ENCODE measurements at regions not wholly inside any gene's neighbourhood (a gene's known extent, or its start where the extent isn't known, plus 50 kb on each side); places are given as distances from the start of the nearest gene placed in this dataset.

DNA sequence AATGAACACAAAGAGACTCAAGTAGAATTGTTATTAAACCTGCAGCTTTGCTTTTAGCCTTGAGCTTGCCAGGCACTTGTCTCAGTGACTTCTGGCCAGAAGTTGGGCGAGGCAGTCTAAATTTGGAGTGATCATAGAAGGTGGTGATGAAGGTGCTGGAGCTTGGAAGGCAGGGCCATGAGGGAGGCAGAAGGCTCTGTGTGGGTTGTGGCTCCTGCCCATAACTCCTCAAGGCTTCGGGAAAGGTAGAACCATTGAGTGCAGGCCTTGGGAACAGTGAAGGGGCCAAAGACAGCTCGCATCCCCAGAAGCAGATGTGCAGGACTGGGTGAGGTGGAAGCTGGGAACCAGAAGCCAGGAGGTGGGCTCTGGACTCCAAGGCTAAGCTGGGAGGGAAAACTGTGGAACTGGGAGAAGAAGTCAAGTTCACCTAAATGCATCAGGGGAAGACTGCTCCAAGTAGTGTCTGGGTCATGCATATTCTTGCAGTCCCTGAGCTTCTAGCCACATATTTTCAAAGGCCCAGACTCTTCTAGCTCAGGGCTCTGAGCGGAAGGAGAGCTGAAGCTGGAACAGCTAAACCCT lies 111.1 kb upstream of the HABP2 start:
- no peak for DNase-seq

DNA sequence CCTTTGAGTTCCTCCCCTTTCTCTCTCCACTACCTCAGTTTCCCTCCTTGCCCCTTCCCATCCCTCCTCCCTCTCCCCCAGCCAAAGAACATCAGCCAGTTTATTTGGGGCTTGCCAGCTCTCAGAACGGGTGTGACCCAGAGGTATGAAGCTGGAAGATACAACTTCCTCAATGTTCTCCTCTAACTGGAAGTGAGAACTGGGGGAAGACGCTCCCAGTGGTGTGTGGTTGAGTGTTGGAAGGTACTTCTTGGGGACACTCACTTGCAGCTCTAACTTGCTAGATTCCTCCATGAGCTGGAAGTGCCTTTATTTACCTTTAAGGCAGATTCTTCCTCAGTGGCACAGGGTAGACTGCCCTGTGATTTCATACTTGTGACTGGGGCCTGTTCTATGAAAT lies 110.5 kb upstream of the HABP2 start:
- DNase-seq, result no peak

DNA sequence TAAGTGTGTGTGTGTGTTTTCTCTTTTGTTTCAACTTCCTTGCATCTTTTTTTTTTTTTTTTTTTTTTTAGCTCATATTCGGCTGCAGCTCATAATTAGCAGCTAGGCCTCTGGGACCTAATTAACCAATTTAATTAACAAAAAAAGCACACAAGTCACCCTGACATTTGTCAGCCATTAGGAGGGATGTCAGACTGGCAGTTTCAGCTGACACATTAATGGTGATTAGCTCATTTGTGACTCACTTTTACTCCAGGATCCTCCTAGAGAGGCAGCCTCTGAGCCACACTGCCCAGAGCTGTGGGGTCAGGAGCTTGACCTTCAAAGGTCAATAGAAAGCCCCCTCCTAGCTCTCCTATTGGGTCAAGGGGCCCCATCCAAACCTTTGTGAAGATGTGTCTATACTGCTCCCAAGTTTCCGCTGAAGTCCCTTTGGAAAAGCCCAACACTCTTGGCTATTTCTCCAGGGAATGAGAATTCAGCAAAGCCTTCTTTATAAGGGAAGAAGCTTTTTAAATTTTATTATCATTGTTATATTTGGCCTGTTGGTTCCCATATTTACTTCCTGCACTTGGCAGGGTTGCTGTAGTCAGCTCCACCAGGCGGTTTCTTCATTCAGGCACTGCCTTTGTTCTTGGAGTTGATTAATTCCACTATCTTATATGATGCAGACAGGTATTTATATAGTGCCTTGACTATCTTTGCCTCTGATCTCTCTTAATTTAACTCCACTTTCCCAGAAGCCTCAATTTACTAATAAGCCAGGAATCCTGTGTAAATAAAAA lies 109.5 kb upstream of the HABP2 start:
- no peak for DNase-seq

DNA sequence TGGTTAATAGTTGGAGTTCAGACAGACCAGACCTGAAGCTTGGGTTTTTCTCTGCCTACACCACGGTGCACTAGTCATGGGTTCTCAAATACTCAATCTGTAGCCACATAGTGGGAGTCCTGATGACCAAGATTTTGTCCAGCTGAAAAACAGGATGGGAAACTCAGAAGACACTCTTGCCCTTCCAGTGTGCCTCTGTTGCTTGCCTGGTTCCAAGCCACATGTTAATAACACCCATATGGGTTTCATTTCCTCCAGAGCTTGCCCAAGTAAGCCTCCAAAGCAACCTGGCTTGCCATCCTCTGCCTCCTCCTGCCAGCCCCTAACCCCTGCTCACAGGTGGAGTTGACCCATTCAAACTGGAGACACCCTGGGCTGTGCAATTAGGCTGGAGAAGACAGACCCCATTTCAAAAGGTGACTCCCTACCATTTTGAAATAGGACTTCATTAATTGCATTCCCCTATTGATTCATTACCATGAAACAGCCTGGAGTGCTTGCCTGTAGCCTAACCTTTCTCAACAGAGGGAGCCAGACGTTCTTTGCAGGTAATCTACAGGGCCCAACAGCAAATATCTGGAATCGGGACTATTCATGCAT lies 108.0 kb upstream of the HABP2 start:
- DNase-seq, result no peak

DNA sequence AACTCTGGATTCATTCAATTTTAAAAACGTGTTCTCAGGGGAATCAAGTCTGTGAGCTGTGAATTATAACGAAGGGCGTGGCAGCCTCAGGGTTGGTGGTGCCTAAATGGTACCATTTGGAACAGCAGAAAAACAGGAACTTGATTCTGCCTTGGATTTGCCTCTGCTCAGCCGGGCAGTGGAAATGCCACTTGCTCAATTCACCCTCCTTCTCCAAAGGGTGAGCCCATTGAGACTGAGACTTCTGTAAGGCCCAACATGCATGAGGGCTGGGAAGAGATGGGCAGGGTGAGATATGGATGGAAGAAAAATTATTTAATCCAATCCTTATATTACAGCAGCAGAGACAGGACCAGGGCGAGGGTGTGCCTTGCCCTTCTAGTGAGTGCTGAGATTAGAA lies 107.1 kb upstream of the HABP2 start:
- no peak for DNase-seq

DNA sequence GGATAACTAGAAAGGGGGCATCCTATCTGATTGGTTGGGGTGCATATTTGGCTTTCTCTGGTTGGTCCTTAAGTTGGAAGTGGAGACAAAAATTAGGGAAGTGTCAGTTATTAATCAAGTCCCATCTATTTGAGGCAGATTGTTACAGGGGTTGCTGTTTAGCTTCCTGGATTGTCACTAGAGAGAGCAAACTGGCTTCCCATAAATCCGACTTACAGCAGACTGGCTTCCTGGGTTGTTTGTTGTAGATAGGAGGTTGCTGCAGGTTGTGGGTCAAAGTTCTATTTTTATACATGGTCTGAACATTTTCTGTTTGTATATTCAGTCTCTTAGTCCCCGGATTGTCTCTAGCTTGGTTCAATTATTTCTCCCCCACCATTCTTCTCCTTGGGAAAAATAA lies 106.1 kb upstream of the HABP2 start:
- no peak for DNase-seq

DNA sequence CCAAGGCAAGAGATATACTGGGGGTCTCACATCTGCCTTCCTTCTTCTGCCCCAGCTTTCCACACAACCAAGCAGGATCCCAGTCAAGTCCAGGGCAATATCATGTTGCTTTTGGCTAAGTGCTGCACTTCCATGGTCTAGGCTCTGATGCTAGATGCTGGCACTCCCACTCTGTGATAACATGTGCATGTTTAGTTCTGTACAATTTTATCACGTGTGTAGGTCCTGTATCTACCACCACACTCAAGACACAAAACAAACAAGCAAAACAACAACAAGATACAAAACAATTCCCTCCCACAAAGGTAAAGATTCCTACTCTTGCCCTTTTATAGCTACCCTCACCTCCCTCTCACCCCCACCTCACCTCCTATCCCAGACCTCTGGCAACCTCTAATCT lies 105.6 kb upstream of the HABP2 start:
- no peak for DNase-seq

DNA sequence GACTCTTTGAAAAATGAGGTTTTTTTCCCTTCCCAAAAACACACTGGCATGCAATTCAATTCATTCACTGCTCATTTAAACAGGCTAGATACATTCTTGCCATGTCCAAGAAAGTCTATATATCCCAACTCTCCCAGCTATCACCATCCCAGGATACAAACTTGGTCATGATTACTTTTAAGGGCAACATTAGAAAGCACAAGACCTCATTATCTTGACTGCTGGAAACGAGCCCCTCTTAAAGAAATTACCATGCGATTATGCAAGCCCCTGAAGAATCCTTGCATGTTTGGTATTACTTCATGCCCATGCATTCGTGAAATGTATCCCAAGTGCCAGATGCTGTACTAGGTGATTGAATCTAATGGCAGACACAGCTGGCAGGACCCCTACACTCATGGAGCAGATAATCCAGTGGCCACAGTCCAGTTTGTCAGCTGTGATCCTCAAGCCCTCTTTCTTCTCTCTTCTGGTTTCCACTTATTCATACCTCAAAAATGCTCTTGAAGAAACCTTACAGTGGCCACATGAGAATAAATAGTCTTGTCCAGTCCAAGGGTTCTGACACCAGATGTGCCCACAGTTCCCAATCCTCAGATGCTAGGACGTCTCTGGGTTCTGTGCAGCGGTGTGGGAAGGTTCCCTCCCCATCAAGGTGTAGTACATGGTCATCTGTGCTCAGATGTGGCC lies 103.7 kb upstream of the HABP2 start:
- no peak for DNase-seq

DNA sequence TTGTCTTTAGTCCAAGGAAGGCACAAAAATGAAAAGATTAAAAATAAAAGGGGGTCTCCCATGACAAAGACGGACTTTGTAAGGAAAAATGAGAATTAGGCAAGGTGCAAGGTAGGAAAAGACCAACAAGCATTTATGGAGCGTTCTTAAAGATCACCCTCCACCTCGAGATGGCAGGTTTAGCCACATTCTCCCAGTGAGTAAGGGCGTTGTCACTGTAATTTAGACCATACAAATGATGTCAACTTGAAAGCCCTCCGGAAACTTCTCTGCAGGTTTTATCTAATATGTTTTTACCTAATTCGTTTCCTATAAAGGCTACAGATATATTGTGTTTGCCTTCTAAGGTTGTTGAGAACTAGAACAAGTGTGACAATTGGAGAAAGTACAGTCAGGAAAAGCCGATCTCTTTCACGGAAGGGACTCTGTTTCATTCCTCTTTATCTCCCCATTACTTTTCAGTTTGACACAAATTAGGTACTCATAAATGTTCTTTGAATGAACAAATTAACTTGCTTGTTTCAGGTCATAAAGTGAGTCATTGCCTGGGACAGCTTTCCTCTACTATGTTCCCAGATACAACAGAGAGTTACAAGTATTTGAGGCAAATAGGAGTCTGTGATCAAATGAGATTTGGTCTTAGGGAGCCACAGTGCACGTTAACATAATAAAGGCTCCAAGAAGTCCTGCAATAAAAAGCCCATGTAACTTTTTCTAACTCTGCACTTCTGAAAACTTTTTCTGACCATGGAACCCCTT lies 102.6 kb upstream of the HABP2 start:
- no peak for DNase-seq

DNA sequence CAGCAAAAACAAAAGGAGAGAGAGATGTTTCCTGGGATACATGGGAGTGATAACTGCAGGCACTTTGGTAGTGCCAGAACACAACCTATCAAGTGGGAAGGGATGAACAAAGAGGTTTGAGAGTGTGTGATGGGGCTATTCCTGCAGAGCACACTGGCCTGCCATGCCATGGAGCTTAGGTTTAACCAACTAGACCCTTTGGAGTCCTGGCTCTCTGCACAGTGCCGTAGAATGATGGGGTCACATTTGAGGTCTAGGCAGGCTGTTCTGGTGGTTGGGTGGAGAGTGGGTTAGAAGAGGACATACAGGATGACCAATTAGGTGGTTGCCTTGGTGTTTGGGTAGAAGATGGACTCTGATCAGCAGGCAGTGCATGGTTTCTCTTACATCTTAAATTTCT lies 101.9 kb upstream of the HABP2 start:
- DNase-seq, result no peak

DNA sequence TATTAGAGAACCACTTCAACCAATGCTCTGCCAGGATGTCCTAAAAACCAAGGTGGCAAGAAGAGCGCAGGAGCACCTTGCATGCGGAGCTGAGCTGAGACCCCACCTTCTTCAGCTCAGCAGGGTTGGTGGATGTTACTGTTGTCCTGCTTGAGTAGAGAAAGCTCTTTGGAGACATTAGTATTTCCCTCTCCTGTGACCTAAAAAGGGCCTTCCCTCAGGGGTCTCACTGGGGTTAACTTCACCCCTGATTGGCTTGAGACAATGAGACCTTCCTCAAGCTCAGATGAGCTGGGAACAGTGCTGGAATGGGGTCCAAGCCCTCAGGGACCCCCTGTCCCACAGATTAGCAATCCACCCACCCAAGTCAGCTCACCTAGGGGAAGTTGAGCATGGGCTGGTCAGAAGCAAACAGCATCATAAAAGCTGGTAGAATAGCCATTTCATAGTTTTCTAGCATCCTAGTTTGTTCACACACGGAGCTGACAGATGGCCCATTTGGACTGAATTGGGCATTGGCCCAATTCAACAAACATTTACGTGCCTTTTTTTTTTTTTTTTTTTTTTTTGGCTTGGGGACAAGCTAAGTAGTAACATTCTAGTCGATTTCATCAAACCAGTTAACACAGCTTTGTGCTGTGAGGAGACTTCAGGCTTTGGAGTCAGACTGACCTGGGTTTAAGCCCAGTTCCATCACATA lies 100.6 kb upstream of the HABP2 start:
- DNase-seq, result no peak

DNA sequence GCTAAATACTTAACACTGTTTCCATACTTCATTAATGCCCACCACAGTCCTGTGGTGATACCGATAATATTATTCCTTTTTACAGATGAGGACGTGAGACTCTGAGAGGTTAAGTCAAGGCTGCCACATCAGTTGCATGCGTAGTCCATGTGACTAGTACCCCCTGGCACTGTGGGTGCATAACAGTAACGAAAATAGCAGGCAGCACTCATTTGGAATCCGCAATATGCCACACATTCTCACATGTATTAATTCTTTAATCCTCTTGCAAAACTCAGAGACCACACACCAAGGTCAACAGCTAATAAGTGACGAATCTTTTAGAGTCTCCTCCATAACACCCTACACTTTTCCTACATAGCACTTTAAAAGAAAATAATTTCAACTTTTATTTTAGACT lies 99.5 kb upstream of the HABP2 start:
- DNase-seq, result no peak

DNA sequence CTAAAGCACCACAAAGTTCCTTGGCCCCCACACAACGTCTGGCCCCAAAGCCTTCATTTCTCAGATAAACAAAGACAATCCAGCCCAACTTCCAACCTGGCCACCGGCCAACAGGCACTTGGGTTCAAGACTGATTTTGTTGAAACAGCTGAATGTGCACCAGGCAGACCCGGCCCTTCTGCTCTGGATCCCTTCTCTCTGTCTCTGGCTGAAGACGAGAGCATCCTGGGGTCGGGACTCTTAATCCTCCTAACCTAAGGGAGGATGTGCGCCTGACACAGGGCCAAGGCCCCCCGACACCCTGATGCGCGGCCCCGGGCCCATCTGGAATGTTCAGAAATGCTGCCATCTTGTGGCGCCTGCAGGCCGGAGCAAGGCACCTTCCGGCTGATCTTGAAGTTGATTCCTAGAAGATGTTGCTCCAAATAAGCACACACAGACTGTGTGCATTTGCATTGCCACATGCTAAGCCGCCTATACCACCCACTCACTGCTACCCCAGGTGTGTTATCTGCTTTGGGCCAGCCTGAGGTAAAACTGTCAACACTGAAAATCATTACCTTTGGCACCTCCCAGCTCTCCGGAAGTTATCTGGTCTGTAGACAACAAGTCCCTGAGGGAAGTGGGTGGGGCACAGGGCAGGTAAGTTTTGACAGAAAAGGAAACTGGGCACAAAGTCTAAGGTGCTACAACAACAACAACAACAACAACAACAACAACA lies 98.4 kb upstream of the HABP2 start:
- peak; percentile 27 for DNase-seq

DNA sequence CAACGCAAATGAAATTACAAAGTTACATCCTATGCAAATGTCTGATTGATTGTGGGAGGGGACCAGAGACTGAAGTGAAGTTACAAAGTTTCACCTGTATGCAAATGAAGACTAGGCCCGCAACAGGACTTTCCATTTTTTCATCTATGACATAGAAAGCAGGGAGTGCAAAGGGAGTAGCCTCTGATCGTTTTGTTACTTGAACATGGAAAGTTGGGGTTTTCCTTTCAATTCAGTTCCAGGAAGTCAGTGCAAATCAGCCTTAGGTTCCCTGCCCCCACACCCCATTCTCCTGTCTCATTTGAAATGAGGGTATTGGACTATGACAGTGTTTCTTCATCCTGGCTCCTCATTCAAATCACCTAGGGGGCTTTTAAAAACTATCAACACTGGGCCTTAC lies 96.9 kb upstream of the HABP2 start:
- no peak for DNase-seq

DNA sequence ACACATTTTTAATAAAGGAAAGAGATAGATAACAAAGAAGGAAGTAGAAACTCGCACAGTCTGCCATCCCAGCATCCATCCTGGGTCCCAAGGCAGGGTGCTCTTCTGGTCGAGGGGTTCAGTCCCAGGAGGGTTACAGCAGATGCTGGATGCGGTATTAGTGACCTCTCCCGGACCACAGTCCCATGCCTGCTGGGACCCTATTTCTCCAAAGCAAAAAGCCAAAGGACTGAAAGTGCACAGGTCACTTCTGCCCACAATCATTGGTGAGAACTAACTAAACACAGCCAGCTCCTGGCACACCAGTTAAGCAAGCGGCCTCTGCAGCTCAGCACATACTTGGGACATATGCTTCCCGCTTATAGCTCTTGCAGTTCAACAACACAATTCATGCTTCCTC lies 96.1 kb upstream of the HABP2 start:
- DNase-seq, result no peak

DNA sequence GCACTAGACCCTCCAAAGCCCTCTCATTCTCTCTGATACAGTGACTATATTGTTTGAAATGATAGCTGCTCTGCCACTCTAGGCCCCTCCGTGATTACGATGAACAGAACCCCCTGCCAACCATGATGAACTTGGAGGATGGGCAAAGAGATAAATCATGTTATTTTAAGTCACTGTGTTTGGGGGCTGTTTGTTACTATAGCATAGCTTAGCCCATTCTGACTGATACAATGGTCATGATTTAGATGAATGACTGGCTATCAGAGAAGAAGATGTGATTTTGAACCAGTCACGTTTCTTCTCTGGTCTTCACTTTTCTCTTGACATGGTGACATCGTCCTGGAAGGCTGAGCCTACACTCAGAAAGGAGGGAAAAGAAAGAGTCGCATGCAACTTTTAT lies 95.4 kb upstream of the HABP2 start:
- no peak for DNase-seq

DNA sequence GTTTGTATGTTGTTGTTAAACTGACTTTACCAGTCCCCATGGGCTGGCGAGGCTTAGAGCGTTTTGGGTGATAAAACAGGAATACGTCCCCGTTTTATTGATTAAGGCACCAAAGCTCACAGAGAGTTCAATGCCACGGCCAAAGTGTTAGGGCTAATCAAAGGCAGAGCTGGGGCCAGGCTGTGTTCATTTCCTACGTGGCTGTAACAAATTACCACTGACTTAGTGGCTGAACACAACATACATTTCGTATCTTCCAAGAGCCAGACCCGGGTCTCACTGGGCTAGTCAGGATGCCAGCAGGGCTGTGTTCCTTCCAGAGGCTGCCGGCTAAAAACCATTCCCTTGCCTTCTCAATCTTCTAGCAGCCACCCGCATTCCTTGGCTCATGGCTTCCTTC lies 94.4 kb upstream of the HABP2 start:
- no peak for DNase-seq

DNA sequence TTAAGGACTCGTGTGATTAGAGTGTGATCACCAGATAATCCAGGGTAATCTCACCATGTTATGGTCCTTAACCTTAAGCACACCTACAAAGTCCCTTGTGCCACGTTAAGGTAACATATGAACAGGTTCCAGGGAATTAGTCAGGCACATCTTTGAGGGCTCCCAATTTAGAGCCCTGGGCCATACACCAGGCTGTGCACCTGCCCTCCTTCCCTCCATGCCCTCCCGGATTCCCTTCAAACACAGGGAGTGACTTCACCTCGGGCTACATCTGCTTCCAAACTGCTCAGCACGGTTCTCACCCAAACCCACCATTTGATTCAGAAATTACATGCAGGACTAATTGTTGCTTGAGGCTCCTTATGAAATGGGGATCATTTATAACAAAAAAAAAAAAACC lies 93.9 kb upstream of the HABP2 start:
- DNase-seq, result no peak

DNA sequence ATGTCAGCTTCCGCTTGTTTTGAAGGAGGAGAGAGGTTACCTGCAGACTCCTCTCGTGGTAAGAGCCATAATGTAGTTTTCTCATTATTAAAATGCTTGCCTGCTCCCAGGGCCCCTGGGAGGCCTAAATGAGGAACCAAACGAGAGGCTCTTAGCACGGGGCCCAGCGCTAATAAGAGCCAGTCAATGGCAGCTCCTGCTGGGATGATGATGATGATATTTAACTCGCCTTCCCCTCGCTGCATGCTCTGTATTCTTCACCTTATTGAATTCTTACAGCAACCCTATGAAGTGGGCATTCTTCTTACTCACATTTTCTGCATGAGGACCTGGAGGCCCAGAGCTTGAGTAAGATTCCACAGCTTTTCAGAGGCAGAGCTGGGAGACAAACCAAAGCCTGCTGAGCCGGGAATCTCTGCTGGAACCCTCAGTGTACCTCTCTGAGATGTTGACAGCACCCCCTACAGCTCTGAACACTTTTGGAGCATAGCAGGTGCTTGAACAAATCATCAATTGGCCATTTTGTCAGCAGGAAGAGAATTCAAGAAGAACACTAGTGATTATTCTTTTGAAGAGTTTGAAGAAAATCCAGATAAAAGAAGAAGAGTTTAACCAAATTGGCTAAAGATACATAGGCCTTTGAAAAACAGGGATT lies 93.1 kb upstream of the HABP2 start:
- no peak for DNase-seq

DNA sequence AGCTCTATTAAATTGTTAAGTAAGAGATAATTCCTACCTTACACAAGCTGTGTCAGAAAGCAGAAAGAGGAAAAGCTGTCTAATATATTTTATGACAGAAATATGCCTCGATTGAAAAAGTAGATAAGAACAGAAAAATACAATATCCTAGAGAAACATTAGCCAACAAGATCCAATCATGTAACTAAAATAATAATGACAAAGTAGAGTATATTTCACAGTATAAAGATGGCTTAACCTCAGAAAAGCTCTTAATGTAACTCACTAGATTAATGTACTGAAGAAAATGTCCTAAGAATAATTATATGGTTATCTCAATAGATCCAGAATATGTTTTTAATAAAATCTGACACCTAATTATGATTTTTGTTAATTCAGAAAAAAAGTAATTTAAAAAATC lies 89.8 kb upstream of the HABP2 start:
- no peak for DNase-seq

Measured in renal pelvis (tissue), 1 donor.